IMR-90 (cell line): ENCODE measurements at regions not wholly inside any gene's neighbourhood (a gene's known extent, or its start where the extent isn't known, plus 50 kb on each side); places are given as distances from the start of the nearest gene placed in this dataset.

Experiments used
- ATAC-seq: fragments of 200-7000 bp; cut with Tn5 transposase; 2 replicates; pipeline ENCODE4 v1.9.1; 2020; ENCODE audit warnings: low read depth, mild to moderate bottlenecking, moderate library complexity
- BruUV-seq: library from RNA; stranded (reverse); fragments of 400-500 nt; replicated peaks from 2 replicates; lab custom pipeline; 2021; lab: Mats Ljungman, UMichigan
- CTCF ChIA-PET: fragments of 300-600 bp; formaldehyde crosslinking; extraction: SDS; loops from one replicate; lab custom pipeline; 2021; ENCODE audit warnings: antibody characterized with exemption; lab: Yijun Ruan, JAX
- POLR2A ChIA-PET: fragments of 300-600 bp; sonication (Branson Sonifier 250); formaldehyde crosslinking; loops from one replicate; lab custom pipeline; 2022; ENCODE audit warnings: antibody characterized with exemption; ENCODE audit not compliant: unreplicated experiment; lab: Charles Lee
- DNase-seq: peaks from one replicate; pipeline ENCODE4 v3.0.0; 2013
- H2AFZ ChIP-seq: replicated peaks from 2 replicates; pipeline ENCODE3; 2013; ENCODE audit warnings: low read length, mild to moderate bottlenecking; ENCODE audit not compliant: poor library complexity
- H2AK5ac ChIP-seq: 2 replicates; pipeline ENCODE4 v1.6.1; 2013; ENCODE audit warnings: low read depth, low read length, inconsistent platforms
- H2AK9ac ChIP-seq: replicated peaks from 2 replicates; pipeline ENCODE3; 2013; ENCODE audit warnings: mild to moderate bottlenecking, low read depth, low read length, moderate library complexity; ENCODE audit not compliant: poor library complexity
- H2BK120ac ChIP-seq: 2 replicates; pipeline ENCODE4 v1.6.1; 2013; ENCODE audit warnings: low read depth, low read length, inconsistent platforms
- H2BK15ac ChIP-seq: 3 replicates; pipeline ENCODE4 v1.6.1; 2013; ENCODE audit warnings: low read depth, low read length, inconsistent platforms
- H2BK20ac ChIP-seq: 2 replicates; pipeline ENCODE4 v1.6.1; 2013; ENCODE audit warnings: low read depth, mild to moderate bottlenecking, inconsistent platforms, low read length, moderate library complexity
- H2BK5ac ChIP-seq: 2 replicates; pipeline ENCODE4 v1.6.1; 2013; ENCODE audit warnings: mild to moderate bottlenecking, low read depth, low read length, inconsistent platforms; ENCODE audit not compliant: poor library complexity, severe bottlenecking
- H3K14ac ChIP-seq: replicated peaks from 2 replicates; pipeline ENCODE4 v1.6.1; 2013; ENCODE audit warnings: low read depth, low read length, inconsistent platforms
- H3K18ac ChIP-seq: 2 replicates; pipeline ENCODE4 v1.6.1; 2013; ENCODE audit warnings: low read depth, low read length, control low read depth
- H3K23ac ChIP-seq: 2 replicates; pipeline ENCODE4 v1.6.1; 2013; ENCODE audit warnings: low read depth, low read length, inconsistent platforms
- H3K27ac ChIP-seq: 2 replicates; pipeline ENCODE4 v1.5.1; 2013; ENCODE audit warnings: mild to moderate bottlenecking, control low read depth, low read length; ENCODE audit not compliant: insufficient read depth
- H3K27me3 ChIP-seq: 2 replicates; pipeline ENCODE4 v1.6.1; 2013; ENCODE audit warnings: low read length; ENCODE audit not compliant: control insufficient read depth, insufficient read depth
- H3K36me3 ChIP-seq: 2 replicates; pipeline ENCODE4 v1.6.1; 2013; ENCODE audit warnings: low read length, mixed read lengths; ENCODE audit not compliant: control insufficient read depth, insufficient read depth
- H3K4ac ChIP-seq: 2 replicates; pipeline ENCODE4 v1.6.1; 2013; ENCODE audit warnings: low read depth, low read length, inconsistent platforms
- H3K4me1 ChIP-seq: 2 replicates; pipeline ENCODE4 v1.6.1; 2013; ENCODE audit warnings: low read length, mixed read lengths; ENCODE audit not compliant: control insufficient read depth, insufficient read depth
- H3K4me2 ChIP-seq: 2 replicates; pipeline ENCODE4 v1.6.1; 2013; ENCODE audit warnings: low read depth, mild to moderate bottlenecking, control low read depth, low read length, moderate library complexity
- H3K4me3 ChIP-seq: 2 replicates; pipeline ENCODE4 v1.5.1; 2013; ENCODE audit warnings: low read depth, mild to moderate bottlenecking, control low read depth, low read length, moderate library complexity; ENCODE audit not compliant: insufficient read depth
- H3K56ac ChIP-seq: 2 replicates; pipeline ENCODE4 v1.6.1; 2013; ENCODE audit warnings: low read length, inconsistent platforms; ENCODE audit not compliant: insufficient read depth; ENCODE audit errors: extremely low read depth
- H3K79me1 ChIP-seq, 2 experiments: 2 replicates each; pipeline ENCODE4 v1.6.1; 2013; ENCODE audit warnings: low read length in 2 of 2, inconsistent platforms in 1 of 2, low read depth in 1 of 2
- H3K9ac ChIP-seq: 2 replicates; pipeline ENCODE4 v1.6.1; 2013; ENCODE audit warnings: low read depth, low read length, control low read depth
- H3K9me1 ChIP-seq: 2 replicates; pipeline ENCODE4 v1.6.1; 2013; ENCODE audit warnings: low read length, inconsistent platforms; ENCODE audit not compliant: insufficient read depth
- H3K9me3 ChIP-seq: 2 replicates; pipeline ENCODE4 v1.6.1; 2013; ENCODE audit warnings: low read length; ENCODE audit not compliant: control insufficient read depth, insufficient read depth
- H4K20me1 ChIP-seq: 2 replicates; pipeline ENCODE4 v1.6.1; 2013; ENCODE audit warnings: low read length, inconsistent platforms; ENCODE audit not compliant: insufficient read depth
- H4K5ac ChIP-seq: 2 replicates; pipeline ENCODE4 v1.6.1; 2013; ENCODE audit warnings: mild to moderate bottlenecking, low read depth, low read length, control low read depth
- H4K8ac ChIP-seq, 2 experiments: 2 replicates each; pipeline ENCODE4 v1.6.1; 2013; ENCODE audit warnings: low read depth in 2 of 2, low read length in 2 of 2, control low read depth in 1 of 2, inconsistent platforms in 1 of 2
- H4K91ac ChIP-seq: 2 replicates; pipeline ENCODE4 v1.6.1; 2013; ENCODE audit warnings: low read depth, low read length, inconsistent platforms; ENCODE audit not compliant: insufficient read depth
- MAFK ChIP-seq: IDR thresholded peaks from 2 replicates; pipeline ENCODE4 v1.6.1; 2012; ENCODE audit warnings: low read depth, low read length, improper control_type of control experiment
- MAZ ChIP-seq: IDR thresholded peaks from 2 replicates; pipeline ENCODE4 v1.6.1; 2012; ENCODE audit warnings: low read depth, mild to moderate bottlenecking, low read length, improper control_type of control experiment, moderate library complexity, borderline replicate concordance
- MXI1 ChIP-seq: IDR thresholded peaks from 2 replicates; pipeline ENCODE4 v1.6.1; 2012; ENCODE audit warnings: low read depth, mild to moderate bottlenecking, low read length, moderate library complexity, borderline replicate concordance
- NFE2L2 ChIP-seq: fragments of 150-350 bp; IDR thresholded peaks from 2 replicates; pipeline ENCODE4 v1.6.1; 2016; ENCODE audit warnings: low read depth, mild to moderate bottlenecking, low read length
- RCOR1 ChIP-seq: IDR thresholded peaks from 2 replicates; pipeline ENCODE4 v1.6.1; 2012; ENCODE audit warnings: mild to moderate bottlenecking, low read length, improper control_type of control experiment; ENCODE audit not compliant: insufficient replicate concordance
- RFX5 ChIP-seq: IDR thresholded peaks from 2 replicates; pipeline ENCODE4 v1.8.0; 2012; ENCODE audit warnings: low read depth, mild to moderate bottlenecking, low read length, moderate library complexity
- WGBS, 2 experiments: methylation state at CpG; one replicate each; pipeline versions ENCODE4 v1.1.5 to v1.1.7; 2013; ENCODE audit warnings: missing lambda C conversion rate in 2 of 2; ENCODE audit not compliant: insufficient read length in 1 of 2; ENCODE audit errors: extremely low coverage in 2 of 2; 5-methylcytosine and 5-hydroxymethylcytosine counted together
- dilution Hi-C: fragments of 300-500 bp; cut with HindIII; formaldehyde crosslinking; loops from one replicate; pipeline ENCODE4 v1.14.3; 2018; ENCODE audit warnings: low sequenced_read_pairs; ENCODE audit not compliant: unreplicated experiment
- in situ Hi-C: fragments of 300-500 bp; cut with MboI; formaldehyde crosslinking; loops from 3 replicates; pipeline ENCODE4 v1.14.3; 2019; ENCODE audit warnings: low sequenced_read_pairs, inconsistent platforms, mixed read lengths
- intact Hi-C: fragments of 100-400 bp; cut with micrococcal nuclease; formaldehyde crosslinking; loops from 2 replicates; pipeline ENCODE4 v1.10.0; 2022
- TF ChIP-seq, protein P1 (sequence below): fragments of 150-350 bp; IDR thresholded peaks from 2 replicates; pipeline ENCODE4 v1.6.1; 2016; ENCODE audit warnings: low read depth, mild to moderate bottlenecking, low read length, moderate library complexity, borderline replicate concordance

- Histone ChIP-seq H3K27me3 (no peaks in the 10 kb centered on the region), H4K8ac (no peak overlapping the region), H3K23ac (no peak overlapping the region), H3K9me1 (no peaks in the 10 kb centered on the region), H3K18ac (no peak overlapping the region), H2BK15ac (no peak overlapping the region), H3K4ac (no peak overlapping the region), H4K5ac (no peak overlapping the region), H4K91ac (no peak overlapping the region), H2BK5ac (no peak overlapping the region), H4K20me1 (no peaks in the 10 kb centered on the region), H2AK9ac (no peak overlapping the region), H3K4me3 (no peak overlapping the region), H3K36me3 (no peaks in the 10 kb centered on the region), H3K14ac (no peak overlapping the region), H3K9me3 (no peaks in the 10 kb centered on the region), H3K4me1 (no peaks in the 10 kb centered on the region), H3K4me2 (no peak overlapping the region), H2BK20ac (no peak overlapping the region), H2AFZ (no peak overlapping the region), H3K56ac (no peak overlapping the region), H2BK120ac (no peak overlapping the region), H3K27ac (no peak overlapping the region), H3K79me1 (no peaks in the 10 kb centered on the region), H2AK5ac (no peak overlapping the region), H3K9ac (no peak overlapping the region)
- in situ Hi-C loops (no loop called here), intact Hi-C loops (no loop called here), dilution Hi-C loops (no loop called here)
- TF ChIP-seq RFX5: no peak
- TF ChIP-seq, protein P1, sequence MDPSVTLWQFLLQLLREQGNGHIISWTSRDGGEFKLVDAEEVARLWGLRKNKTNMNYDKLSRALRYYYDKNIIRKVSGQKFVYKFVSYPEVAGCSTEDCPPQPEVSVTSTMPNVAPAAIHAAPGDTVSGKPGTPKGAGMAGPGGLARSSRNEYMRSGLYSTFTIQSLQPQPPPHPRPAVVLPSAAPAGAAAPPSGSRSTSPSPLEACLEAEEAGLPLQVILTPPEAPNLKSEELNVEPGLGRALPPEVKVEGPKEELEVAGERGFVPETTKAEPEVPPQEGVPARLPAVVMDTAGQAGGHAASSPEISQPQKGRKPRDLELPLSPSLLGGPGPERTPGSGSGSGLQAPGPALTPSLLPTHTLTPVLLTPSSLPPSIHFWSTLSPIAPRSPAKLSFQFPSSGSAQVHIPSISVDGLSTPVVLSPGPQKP: no peak
- no peak for TF ChIP-seq RCOR1
- no peak for TF ChIP-seq MAFK
- TF ChIP-seq MXI1: no peak
- no peak for TF ChIP-seq MAZ
- no peak for TF ChIP-seq NFE2L2
- BruUV-seq: no TSS peak
- WGBS, 2 experiments: no CpG with 5 or more reads among the region's 2 CpGs
- CTCF ChIA-PET: no interaction called here
- POLR2A ChIA-PET: no interaction called here
- DNase-seq (no peak), ATAC-seq (no peak)
These were observed 126.6 kb downstream of the NOL4 start for GRCh38 chr18:34098109-34098508.
